ENCODE measurements at regions not wholly inside any gene's neighbourhood (a gene's known extent, or its start where the extent isn't known, plus 50 kb on each side); places are given as distances from the start of the nearest gene placed in this dataset.

- TF ChIP-seq CTCF (IDR thresholded peaks at IDR 0.05) (no peak), POLR2A (IDR thresholded peaks at IDR 0.05) (no peak), EP300 (IDR thresholded peaks at IDR 0.05) (no peak)
Measured at GRCh38 chr14:53894456-53894855, 62.2 kb downstream of the BMP4 start.
